Adrenal gland (tissue), 5 donors: ENCODE measurements at regions not wholly inside any gene's neighbourhood (a gene's known extent, or its start where the extent isn't known, plus 50 kb on each side); places are given as distances from the start of the nearest gene placed in this dataset.

ENCODE experiments used
- POLR2A ChIP-seq, 2 donors: fragments of 450-650 bp; IDR thresholded peaks; one replicate each; pipeline ENCODE4 v1.6.1; 2017; ENCODE audit warnings: antibody characterized with exemption in 2 of 2, mild to moderate bottlenecking in 2 of 2, moderate library complexity in 1 of 2
- TF ChIP-seq, protein P1 (sequence below), 6 experiments: fragments of 450-650 bp in 4 of 6; fragments of 200-600 bp in 2 of 6; sonication (generic) in 1 of 6; IDR thresholded peaks; 1 replicate in 5 of 6; 2 replicates in 1 of 6; pipeline versions ENCODE4 v1.5.1 to v1.8.0; 2016 to 2021; ENCODE audit warnings: antibody characterized with exemption in 6 of 6, mild to moderate bottlenecking in 2 of 6, moderate library complexity in 1 of 6
- donor health status: DM: no; HTN: no; CAD: no.

- TF ChIP-seq, protein P1, sequence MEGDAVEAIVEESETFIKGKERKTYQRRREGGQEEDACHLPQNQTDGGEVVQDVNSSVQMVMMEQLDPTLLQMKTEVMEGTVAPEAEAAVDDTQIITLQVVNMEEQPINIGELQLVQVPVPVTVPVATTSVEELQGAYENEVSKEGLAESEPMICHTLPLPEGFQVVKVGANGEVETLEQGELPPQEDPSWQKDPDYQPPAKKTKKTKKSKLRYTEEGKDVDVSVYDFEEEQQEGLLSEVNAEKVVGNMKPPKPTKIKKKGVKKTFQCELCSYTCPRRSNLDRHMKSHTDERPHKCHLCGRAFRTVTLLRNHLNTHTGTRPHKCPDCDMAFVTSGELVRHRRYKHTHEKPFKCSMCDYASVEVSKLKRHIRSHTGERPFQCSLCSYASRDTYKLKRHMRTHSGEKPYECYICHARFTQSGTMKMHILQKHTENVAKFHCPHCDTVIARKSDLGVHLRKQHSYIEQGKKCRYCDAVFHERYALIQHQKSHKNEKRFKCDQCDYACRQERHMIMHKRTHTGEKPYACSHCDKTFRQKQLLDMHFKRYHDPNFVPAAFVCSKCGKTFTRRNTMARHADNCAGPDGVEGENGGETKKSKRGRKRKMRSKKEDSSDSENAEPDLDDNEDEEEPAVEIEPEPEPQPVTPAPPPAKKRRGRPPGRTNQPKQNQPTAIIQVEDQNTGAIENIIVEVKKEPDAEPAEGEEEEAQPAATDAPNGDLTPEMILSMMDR (IDR thresholded peaks at IDR 0.05), result peak in 2 of 6 experiments; percentile 16 to 19
- no peak for TF ChIP-seq POLR2A (IDR thresholded peaks at IDR 0.05)
These were observed 726.2 kb upstream of the SGCG start for GRCh38 chr13:22454586-22454985.
